Gastroesophageal sphincter (tissue), 3 donors: ENCODE measurements at regions not wholly inside any gene's neighbourhood (a gene's known extent, or its start where the extent isn't known, plus 50 kb on each side); places are given as distances from the start of the nearest gene placed in this dataset.

Experiments
- EP300 ChIP-seq: sonication (generic); formaldehyde crosslinking; IDR thresholded peaks from one replicate; pipeline ENCODE4 v1.6.1; 2017; ENCODE audit warnings: antibody characterized with exemption, mild to moderate bottlenecking
- TF ChIP-seq, protein P1 (sequence below), 4 experiments: fragments of 200-600 bp in 2 of 4; fragments of 450-650 bp in 2 of 4; sonication (generic) in 1 of 4; IDR thresholded peaks; one replicate each; pipeline ENCODE4 v1.5.1; 2017 to 2019; ENCODE audit warnings: antibody characterized with exemption in 4 of 4, mild to moderate bottlenecking in 2 of 4, moderate library complexity in 2 of 4

DNA sequence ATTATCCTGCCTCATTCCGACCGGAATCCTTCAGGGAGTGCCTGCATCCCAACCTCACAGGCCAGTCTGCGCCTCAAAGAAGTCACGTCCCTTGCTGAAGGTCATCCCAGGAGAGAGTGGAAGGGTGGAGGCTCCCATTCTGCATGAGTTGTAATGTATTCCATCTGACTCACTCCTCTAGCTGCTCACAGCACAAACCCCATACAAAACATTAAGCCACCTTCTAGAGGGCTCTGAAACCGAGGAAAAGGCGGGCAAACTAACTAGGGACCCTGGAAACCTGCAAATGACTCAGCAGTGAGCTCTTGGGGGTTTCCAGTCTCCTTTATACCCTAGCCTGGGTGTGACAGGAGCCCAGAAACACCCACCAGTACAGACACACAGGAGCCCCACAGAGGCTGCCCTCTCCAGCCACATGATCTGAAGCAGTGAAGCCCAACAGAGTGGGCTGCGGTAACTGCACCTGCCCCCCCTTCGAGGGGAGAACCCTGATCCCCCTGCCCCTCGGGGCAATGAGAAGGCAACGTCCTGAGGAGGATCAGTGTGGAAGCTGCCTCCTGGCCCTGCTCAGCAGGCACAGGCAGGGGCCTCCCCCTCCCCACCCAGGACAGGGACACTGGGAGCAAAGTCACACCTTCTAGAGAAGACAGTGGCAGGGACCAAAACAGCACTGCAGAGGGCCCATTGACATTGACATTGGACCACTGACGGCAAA, 69.3 kb upstream of the SNTG2 start:
- TF ChIP-seq, protein P1, sequence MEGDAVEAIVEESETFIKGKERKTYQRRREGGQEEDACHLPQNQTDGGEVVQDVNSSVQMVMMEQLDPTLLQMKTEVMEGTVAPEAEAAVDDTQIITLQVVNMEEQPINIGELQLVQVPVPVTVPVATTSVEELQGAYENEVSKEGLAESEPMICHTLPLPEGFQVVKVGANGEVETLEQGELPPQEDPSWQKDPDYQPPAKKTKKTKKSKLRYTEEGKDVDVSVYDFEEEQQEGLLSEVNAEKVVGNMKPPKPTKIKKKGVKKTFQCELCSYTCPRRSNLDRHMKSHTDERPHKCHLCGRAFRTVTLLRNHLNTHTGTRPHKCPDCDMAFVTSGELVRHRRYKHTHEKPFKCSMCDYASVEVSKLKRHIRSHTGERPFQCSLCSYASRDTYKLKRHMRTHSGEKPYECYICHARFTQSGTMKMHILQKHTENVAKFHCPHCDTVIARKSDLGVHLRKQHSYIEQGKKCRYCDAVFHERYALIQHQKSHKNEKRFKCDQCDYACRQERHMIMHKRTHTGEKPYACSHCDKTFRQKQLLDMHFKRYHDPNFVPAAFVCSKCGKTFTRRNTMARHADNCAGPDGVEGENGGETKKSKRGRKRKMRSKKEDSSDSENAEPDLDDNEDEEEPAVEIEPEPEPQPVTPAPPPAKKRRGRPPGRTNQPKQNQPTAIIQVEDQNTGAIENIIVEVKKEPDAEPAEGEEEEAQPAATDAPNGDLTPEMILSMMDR (IDR thresholded peaks at IDR 0.05): no peak
- no peak for TF ChIP-seq EP300
